Astrocyte (in vitro differentiated cells and primary cell): ENCODE measurements at regions not wholly inside any gene's neighbourhood (a gene's known extent, or its start where the extent isn't known, plus 50 kb on each side); places are given as distances from the start of the nearest gene placed in this dataset.
A peak's percentile ranks its signal among the peaks of the same experiment; 100 is the strongest.

Experiments used
- DNase-seq: peaks from one replicate; pipeline ENCODE4 v3.0.0-alpha.2; 2010; ENCODE audit warnings: low read depth
- FAIRE-seq: peaks from 2 replicates; lab custom pipeline; 2011; peaks lifted over from hg19 to GRCh38; lab: Jason Lieb, UNC
- H2AFZ ChIP-seq: 2 replicates; pipeline ENCODE4 v1.6.0; 2012; ENCODE audit warnings: low read depth, low read length, inconsistent platforms
- H3K27ac ChIP-seq: 2 replicates; pipeline ENCODE4 v1.5.1; 2011; ENCODE audit warnings: low read depth, low read length, inconsistent platforms
- H3K27me3 ChIP-seq: 2 replicates; pipeline ENCODE4 v1.6.0; 2011; ENCODE audit warnings: low read length, inconsistent platforms; ENCODE audit not compliant: insufficient read depth
- H3K36me3 ChIP-seq: 2 replicates; pipeline ENCODE4 v1.5.1; 2011; ENCODE audit warnings: low read length, inconsistent platforms; ENCODE audit not compliant: insufficient read depth
- H3K4me1 ChIP-seq: 2 replicates; pipeline ENCODE4 v1.5.1; 2011; ENCODE audit warnings: low read length, inconsistent platforms; ENCODE audit not compliant: insufficient read depth
- H3K4me2 ChIP-seq: 2 replicates; pipeline ENCODE4 v1.6.0; 2012; ENCODE audit warnings: low read length, inconsistent platforms
- H3K4me3 ChIP-seq: 2 replicates; pipeline ENCODE4 v1.5.1; 2011; ENCODE audit warnings: low read depth, mild to moderate bottlenecking, low read length, inconsistent platforms; ENCODE audit not compliant: insufficient read depth
- H3K79me2 ChIP-seq: 2 replicates; pipeline ENCODE4 v1.6.0; 2012; ENCODE audit warnings: mild to moderate bottlenecking, low read length, inconsistent platforms; ENCODE audit not compliant: insufficient read depth
- H3K9ac ChIP-seq: 2 replicates; pipeline ENCODE4 v1.6.0; 2012; ENCODE audit warnings: mild to moderate bottlenecking, low read length, inconsistent platforms
- H3K9me3 ChIP-seq: 2 replicates; pipeline ENCODE4 v1.5.1; 2012; ENCODE audit warnings: low read depth, mild to moderate bottlenecking, low read length, inconsistent platforms; ENCODE audit not compliant: insufficient read depth
- H4K20me1 ChIP-seq: 2 replicates; pipeline ENCODE4 v1.6.0; 2012; ENCODE audit warnings: low read length, inconsistent platforms; ENCODE audit not compliant: insufficient read depth
- H3K27ac Mint-ChIP-seq: one replicate; pipeline ENCODE4 v1.8.0; 2021; ENCODE audit warnings: mild to moderate bottlenecking, mixed read lengths; ENCODE audit not compliant: unreplicated experiment
- H3K27me3 Mint-ChIP-seq: one replicate; pipeline ENCODE4 v1.8.0; 2021; ENCODE audit warnings: low read depth, mixed read lengths; ENCODE audit not compliant: unreplicated experiment
- H3K36me3 Mint-ChIP-seq: one replicate; pipeline ENCODE4 v1.8.0; 2021; ENCODE audit warnings: low read depth, mixed read lengths; ENCODE audit not compliant: unreplicated experiment
- H3K4me1 Mint-ChIP-seq: one replicate; pipeline ENCODE4 v1.8.0; 2021; ENCODE audit warnings: low read depth, mixed read lengths; ENCODE audit not compliant: unreplicated experiment
- H3K4me3 Mint-ChIP-seq: one replicate; pipeline ENCODE4 v1.8.0; 2021; ENCODE audit warnings: mild to moderate bottlenecking, moderate library complexity, mixed read lengths; ENCODE audit not compliant: unreplicated experiment
- H3K9me3 Mint-ChIP-seq: one replicate; pipeline ENCODE4 v1.8.0; 2021; ENCODE audit warnings: mild to moderate bottlenecking, mixed read lengths; ENCODE audit not compliant: unreplicated experiment
- EZH2 ChIP-seq: IDR thresholded peaks from 2 replicates; pipeline ENCODE4 v1.6.1; 2012; ENCODE audit warnings: mild to moderate bottlenecking, low read length, inconsistent platforms; ENCODE audit not compliant: insufficient read depth
- TF ChIP-seq, protein P1 (sequence below): IDR thresholded peaks from 2 replicates; pipeline ENCODE4 v1.5.1; 2011; ENCODE audit warnings: low read depth, mild to moderate bottlenecking, inconsistent platforms, low read length, moderate library complexity; ENCODE audit not compliant: insufficient read depth

DNA sequence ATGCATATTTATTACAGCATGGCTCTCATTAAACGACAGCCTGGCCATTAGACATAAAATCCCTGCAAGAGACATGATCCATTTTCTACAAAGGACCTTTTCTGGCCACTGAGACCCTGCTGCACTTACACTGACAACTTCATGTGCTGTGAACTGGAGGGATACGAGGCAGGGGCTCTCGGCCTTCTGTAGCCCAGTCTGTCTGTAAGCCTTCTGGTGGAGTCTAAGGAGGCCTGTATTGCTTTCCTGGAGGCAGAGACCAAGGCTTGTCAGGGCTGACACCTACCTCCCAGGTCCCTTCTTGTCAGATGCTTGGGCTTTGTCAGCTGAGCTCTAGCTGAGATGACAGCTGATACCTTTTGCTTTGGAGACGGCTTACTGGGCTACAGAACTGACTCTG is 776.9 kb upstream of the ARPP21 start:
- H3K9me3 Mint-ChIP-seq = no peaks in the 10 kb centered on the region
- no peak overlapping the region for H3K27ac Mint-ChIP-seq
- H3K36me3 Mint-ChIP-seq = no peaks in the 10 kb centered on the region
- H3K4me1 Mint-ChIP-seq = peaks cover 22% of the 10 kb centered on the region
- Histone ChIP-seq H3K27ac (no peak overlapping the region), H3K4me3 (no peak overlapping the region), H2AFZ (no peak overlapping the region), H3K4me1 (peaks cover 9% of the 10 kb centered on the region), H3K27me3 (no peaks in the 10 kb centered on the region), H3K9ac (no peak overlapping the region), H4K20me1 (no peaks in the 10 kb centered on the region), H3K9me3 (no peaks in the 10 kb centered on the region), H3K79me2 (no peaks in the 10 kb centered on the region), H3K36me3 (no peaks in the 10 kb centered on the region), H3K4me2 (no peak overlapping the region)
- H3K4me3 Mint-ChIP-seq = no peak overlapping the region
- DNase-seq (no peak), FAIRE-seq (no peak)
- no peaks in the 10 kb centered on the region for H3K27me3 Mint-ChIP-seq
- TF ChIP-seq EZH2 = no peak
- TF ChIP-seq, protein P1, sequence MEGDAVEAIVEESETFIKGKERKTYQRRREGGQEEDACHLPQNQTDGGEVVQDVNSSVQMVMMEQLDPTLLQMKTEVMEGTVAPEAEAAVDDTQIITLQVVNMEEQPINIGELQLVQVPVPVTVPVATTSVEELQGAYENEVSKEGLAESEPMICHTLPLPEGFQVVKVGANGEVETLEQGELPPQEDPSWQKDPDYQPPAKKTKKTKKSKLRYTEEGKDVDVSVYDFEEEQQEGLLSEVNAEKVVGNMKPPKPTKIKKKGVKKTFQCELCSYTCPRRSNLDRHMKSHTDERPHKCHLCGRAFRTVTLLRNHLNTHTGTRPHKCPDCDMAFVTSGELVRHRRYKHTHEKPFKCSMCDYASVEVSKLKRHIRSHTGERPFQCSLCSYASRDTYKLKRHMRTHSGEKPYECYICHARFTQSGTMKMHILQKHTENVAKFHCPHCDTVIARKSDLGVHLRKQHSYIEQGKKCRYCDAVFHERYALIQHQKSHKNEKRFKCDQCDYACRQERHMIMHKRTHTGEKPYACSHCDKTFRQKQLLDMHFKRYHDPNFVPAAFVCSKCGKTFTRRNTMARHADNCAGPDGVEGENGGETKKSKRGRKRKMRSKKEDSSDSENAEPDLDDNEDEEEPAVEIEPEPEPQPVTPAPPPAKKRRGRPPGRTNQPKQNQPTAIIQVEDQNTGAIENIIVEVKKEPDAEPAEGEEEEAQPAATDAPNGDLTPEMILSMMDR = no peak

DNA sequence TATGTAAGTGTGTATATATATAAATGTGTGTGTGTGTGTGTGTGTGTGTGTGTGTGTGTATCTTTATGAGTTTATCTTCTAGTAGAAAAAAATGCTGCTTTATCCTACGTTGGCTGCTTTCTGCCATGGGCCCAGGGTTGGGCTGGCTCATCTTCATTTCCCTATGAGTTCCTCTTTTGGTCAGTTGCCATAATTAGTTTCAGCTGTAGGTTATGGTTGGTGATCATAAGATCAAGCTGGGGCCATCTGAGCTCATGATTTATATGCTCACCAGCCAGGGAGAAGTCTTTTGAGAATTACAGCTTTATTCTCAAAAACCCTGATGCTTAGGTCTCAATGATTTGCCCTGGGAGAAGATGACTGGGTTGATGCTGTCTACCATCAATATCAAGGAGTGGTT is 775.8 kb upstream of the ARPP21 start:
- TF ChIP-seq, protein P1 = no peak
- TF ChIP-seq EZH2 = no peak
- Mint-ChIP-seq H3K4me1 (peaks cover 22% of the 10 kb centered on the region), H3K27ac (no peak overlapping the region), H3K9me3 (no peaks in the 10 kb centered on the region), H3K4me3 (no peak overlapping the region), H3K27me3 (no peaks in the 10 kb centered on the region), H3K36me3 (no peaks in the 10 kb centered on the region)
- Histone ChIP-seq H3K27ac (no peak overlapping the region), H3K9ac (no peak overlapping the region), H3K4me3 (no peak overlapping the region), H3K79me2 (no peaks in the 10 kb centered on the region), H4K20me1 (no peaks in the 10 kb centered on the region), H3K4me1 (peaks cover 9% of the 10 kb centered on the region), H2AFZ (no peak overlapping the region), H3K27me3 (no peaks in the 10 kb centered on the region), H3K9me3 (no peaks in the 10 kb centered on the region), H3K36me3 (no peaks in the 10 kb centered on the region), H3K4me2 (peak overlapping the region; percentile 28)
- DNase-seq (no peak), FAIRE-seq (no peak)

DNA sequence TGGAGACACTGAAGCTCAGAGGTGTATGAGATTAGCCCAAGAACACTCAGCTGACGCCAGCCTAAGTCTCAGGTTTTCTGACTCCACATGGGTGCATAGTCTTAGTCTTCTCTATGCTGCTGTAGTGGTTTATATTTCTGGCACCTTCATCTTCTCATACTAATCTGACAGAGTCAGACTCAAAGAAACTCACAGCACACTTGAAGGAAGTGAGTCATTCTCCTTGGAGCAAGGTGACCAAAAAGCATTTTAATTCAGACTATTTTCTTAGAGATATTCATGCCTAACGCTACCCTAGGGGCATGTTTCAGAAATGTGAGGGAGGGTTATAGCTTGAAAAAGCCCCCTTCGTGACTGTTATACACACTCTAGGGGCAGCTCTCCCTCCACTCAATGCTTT is 775.3 kb upstream of the ARPP21 start:
- no peak for FAIRE-seq
- H3K27ac ChIP-seq = no peak overlapping the region
- TF ChIP-seq EZH2 = no peak
- TF ChIP-seq, protein P1 = no peak
- H3K36me3 ChIP-seq = no peaks in the 10 kb centered on the region
- peak; percentile 70 for DNase-seq
- H3K27me3 ChIP-seq = no peaks in the 10 kb centered on the region
- Mint-ChIP-seq H3K4me3 (no peak overlapping the region), H3K4me1 (peaks cover 22% of the 10 kb centered on the region), H3K9me3 (no peaks in the 10 kb centered on the region), H3K27me3 (no peaks in the 10 kb centered on the region), H3K36me3 (no peaks in the 10 kb centered on the region), H3K27ac (peak overlapping the region; percentile 7)
- H3K9me3 ChIP-seq = no peaks in the 10 kb centered on the region
- no peaks in the 10 kb centered on the region for H3K79me2 ChIP-seq
- no peaks in the 10 kb centered on the region for H4K20me1 ChIP-seq
- H3K4me3 ChIP-seq = no peak overlapping the region
- H3K9ac ChIP-seq = no peak overlapping the region
- H3K4me2 ChIP-seq = peak overlapping the region; percentile 28
- H3K4me1 ChIP-seq = peaks cover 9% of the 10 kb centered on the region
- H2AFZ ChIP-seq = no peak overlapping the region
